ENCODE measurements at regions not wholly inside any gene's neighbourhood (a gene's known extent, or its start where the extent isn't known, plus 50 kb on each side); places are given as distances from the start of the nearest gene placed in this dataset.

DNA sequence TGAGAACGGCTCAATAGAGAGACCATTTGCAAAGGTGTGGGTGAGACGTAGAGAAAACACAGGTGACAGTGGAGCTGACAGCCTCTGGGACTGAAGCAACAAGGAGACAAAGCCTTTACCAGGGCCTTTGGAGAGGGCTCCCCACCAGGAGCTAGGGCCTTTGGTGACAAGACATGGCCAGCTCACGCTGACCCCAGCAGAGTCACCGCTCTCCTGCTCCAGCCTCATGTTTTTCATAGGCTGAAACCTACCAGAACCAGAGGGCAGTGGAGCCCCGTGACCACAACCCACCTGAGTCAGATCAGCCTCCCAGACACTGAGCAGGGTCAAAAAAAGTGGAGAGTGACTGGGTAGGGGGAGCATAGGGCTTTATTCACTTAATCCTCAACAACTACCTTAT lies 214.7 kb downstream of the SHQ1 start:
- H3K9me2 ChIP-seq (replicated peaks; ENCODE audit: insufficient read depth) = no peaks in the 10 kb centered on the region
- H3K4me2 ChIP-seq = no peak overlapping the region
- H4K20me1 ChIP-seq (ENCODE audit: insufficient read depth, poor library complexity, severe bottlenecking) = no peaks in the 10 kb centered on the region
- H3K4me3 ChIP-seq = no peak overlapping the region
- DNase-seq (ENCODE audit: low spot score) = no peak
- whole genome bisulfite sequencing (ENCODE audit: low lambda C conversion rate, missing lambda C conversion rate) = 93% methylated on average over 5 of the region's 5 CpGs
- no peaks in the 10 kb centered on the region for H3K4me1 ChIP-seq (ENCODE audit: insufficient read depth)
- no peaks in the 10 kb centered on the region for H3K36me3 ChIP-seq (replicated peaks; ENCODE audit: insufficient read depth, low read depth)
- no peaks in the 10 kb centered on the region for H3K27me3 ChIP-seq
- H2AFZ ChIP-seq = no peak overlapping the region
- H3K9me3 ChIP-seq (ENCODE audit: low read depth) = no peaks in the 10 kb centered on the region
- no peak overlapping the region for H3K27ac ChIP-seq
- TF ChIP-seq, protein P1, sequence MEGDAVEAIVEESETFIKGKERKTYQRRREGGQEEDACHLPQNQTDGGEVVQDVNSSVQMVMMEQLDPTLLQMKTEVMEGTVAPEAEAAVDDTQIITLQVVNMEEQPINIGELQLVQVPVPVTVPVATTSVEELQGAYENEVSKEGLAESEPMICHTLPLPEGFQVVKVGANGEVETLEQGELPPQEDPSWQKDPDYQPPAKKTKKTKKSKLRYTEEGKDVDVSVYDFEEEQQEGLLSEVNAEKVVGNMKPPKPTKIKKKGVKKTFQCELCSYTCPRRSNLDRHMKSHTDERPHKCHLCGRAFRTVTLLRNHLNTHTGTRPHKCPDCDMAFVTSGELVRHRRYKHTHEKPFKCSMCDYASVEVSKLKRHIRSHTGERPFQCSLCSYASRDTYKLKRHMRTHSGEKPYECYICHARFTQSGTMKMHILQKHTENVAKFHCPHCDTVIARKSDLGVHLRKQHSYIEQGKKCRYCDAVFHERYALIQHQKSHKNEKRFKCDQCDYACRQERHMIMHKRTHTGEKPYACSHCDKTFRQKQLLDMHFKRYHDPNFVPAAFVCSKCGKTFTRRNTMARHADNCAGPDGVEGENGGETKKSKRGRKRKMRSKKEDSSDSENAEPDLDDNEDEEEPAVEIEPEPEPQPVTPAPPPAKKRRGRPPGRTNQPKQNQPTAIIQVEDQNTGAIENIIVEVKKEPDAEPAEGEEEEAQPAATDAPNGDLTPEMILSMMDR (IDR thresholded peaks at IDR 0.05; ENCODE audit: poor library complexity) = no peak
- TF ChIP-seq EZH2 (IDR thresholded peaks at IDR 0.05; ENCODE audit: borderline replicate concordance) (no peak), EZH2phosphoT487 (IDR thresholded peaks at IDR 0.05; ENCODE audit: low read depth, severe bottlenecking, unreplicated experiment) (no peak)
- no peaks in the 10 kb centered on the region for H3K79me2 ChIP-seq

DNA sequence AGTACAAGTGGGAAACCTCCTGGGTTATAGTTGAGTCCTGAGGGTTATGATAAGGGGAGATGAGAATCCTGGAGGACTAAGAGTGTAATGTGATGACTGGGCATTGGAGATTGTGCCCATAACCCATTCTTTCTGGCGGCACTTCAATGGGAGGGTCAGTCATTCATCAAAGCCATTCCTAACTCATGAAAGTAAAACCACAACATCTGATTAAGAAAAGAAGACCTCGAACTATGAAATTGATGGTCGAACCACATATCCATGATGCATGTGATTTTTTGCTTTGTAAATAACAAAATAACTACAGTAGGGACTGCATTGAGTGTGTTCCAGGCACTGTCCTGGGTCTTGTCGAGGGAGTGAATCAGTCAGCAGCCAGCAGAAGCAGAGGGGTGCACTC lies 215.1 kb downstream of the SHQ1 start:
- H3K4me3 ChIP-seq = no peak overlapping the region
- no peaks in the 10 kb centered on the region for H4K20me1 ChIP-seq (ENCODE audit: insufficient read depth, poor library complexity, severe bottlenecking)
- H3K4me1 ChIP-seq (ENCODE audit: insufficient read depth) = no peaks in the 10 kb centered on the region
- no peak overlapping the region for H3K4me2 ChIP-seq
- no peaks in the 10 kb centered on the region for H3K9me2 ChIP-seq (replicated peaks; ENCODE audit: insufficient read depth)
- no peak for DNase-seq (ENCODE audit: low spot score)
- no peak overlapping the region for H3K27ac ChIP-seq
- no peak overlapping the region for H2AFZ ChIP-seq
- TF ChIP-seq EZH2 (IDR thresholded peaks at IDR 0.05; ENCODE audit: borderline replicate concordance) (no peak), EZH2phosphoT487 (IDR thresholded peaks at IDR 0.05; ENCODE audit: low read depth, severe bottlenecking, unreplicated experiment) (no peak)
- TF ChIP-seq, protein P1 (IDR thresholded peaks at IDR 0.05; ENCODE audit: poor library complexity) = no peak
- no peaks in the 10 kb centered on the region for H3K27me3 ChIP-seq
- H3K36me3 ChIP-seq (replicated peaks; ENCODE audit: insufficient read depth, low read depth) = no peaks in the 10 kb centered on the region
- WGBS (ENCODE audit: low lambda C conversion rate, missing lambda C conversion rate) = 91% methylated on average over 4 of the region's 4 CpGs
- no peaks in the 10 kb centered on the region for H3K9me3 ChIP-seq (ENCODE audit: low read depth)
- no peaks in the 10 kb centered on the region for H3K79me2 ChIP-seq

DNA sequence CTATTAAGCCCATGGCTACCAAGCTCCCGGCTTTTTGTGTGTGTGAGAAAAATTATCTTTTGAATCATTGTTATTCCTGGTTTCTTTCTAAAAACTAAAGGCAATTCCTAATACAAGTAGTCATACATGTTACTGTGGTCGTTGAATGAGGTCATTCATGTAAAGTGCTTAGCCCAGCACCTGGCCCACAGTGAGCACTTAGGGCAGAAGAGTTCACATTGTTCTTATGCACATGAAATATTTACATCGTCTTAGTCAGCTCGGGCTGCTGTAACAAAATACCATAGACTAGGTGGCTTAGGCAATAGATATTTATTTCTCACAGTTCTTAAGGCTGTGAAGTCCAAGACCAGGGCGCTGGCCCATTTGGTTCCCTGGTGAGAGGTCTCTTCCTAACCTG lies 216.1 kb downstream of the SHQ1 start:
- H3K9me3 ChIP-seq (ENCODE audit: low read depth) = no peaks in the 10 kb centered on the region
- no peak for DNase-seq (ENCODE audit: low spot score)
- TF ChIP-seq, protein P1 (IDR thresholded peaks at IDR 0.05; ENCODE audit: poor library complexity) = no peak
- TF ChIP-seq EZH2 (IDR thresholded peaks at IDR 0.05; ENCODE audit: borderline replicate concordance) (no peak), EZH2phosphoT487 (IDR thresholded peaks at IDR 0.05; ENCODE audit: low read depth, severe bottlenecking, unreplicated experiment) (no peak)
- no peak overlapping the region for H3K27ac ChIP-seq
- no peak overlapping the region for H3K4me3 ChIP-seq
- no peak overlapping the region for H3K4me2 ChIP-seq
- H3K27me3 ChIP-seq = no peaks in the 10 kb centered on the region
- no peaks in the 10 kb centered on the region for H4K20me1 ChIP-seq (ENCODE audit: insufficient read depth, poor library complexity, severe bottlenecking)
- H3K36me3 ChIP-seq (replicated peaks; ENCODE audit: insufficient read depth, low read depth) = no peaks in the 10 kb centered on the region
- no peaks in the 10 kb centered on the region for H3K9me2 ChIP-seq (replicated peaks; ENCODE audit: insufficient read depth)
- no peaks in the 10 kb centered on the region for H3K4me1 ChIP-seq (ENCODE audit: insufficient read depth)
- H3K79me2 ChIP-seq = no peaks in the 10 kb centered on the region
- WGBS (ENCODE audit: low lambda C conversion rate, missing lambda C conversion rate) = 95% methylated on average over 5 of the region's 5 CpGs
- H2AFZ ChIP-seq = no peak overlapping the region

DNA sequence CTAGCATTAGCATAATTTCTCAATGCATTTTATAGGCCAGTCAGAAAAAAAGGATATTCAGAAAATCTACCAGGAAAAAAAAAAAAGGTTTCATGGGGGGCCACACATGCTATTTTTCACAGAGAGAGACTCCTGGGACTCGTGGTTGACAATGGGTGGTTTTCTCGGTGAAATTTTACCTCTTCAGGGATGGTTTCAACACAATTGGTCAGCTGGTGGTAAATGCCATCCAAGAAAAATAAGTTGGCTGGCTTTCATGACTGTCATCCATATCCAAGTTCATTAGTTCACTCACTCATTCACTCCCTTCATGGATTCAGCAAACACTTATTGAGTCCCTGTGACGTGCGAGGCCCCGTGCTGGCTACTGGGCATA lies 217.3 kb downstream of the SHQ1 start:
- H3K9me2 ChIP-seq (replicated peaks; ENCODE audit: insufficient read depth) = no peaks in the 10 kb centered on the region
- H3K4me2 ChIP-seq = no peak overlapping the region
- no peaks in the 10 kb centered on the region for H3K9me3 ChIP-seq (ENCODE audit: low read depth)
- no peaks in the 10 kb centered on the region for H3K79me2 ChIP-seq
- no peak for DNase-seq (ENCODE audit: low spot score)
- H3K27me3 ChIP-seq = no peaks in the 10 kb centered on the region
- no peaks in the 10 kb centered on the region for H3K36me3 ChIP-seq (replicated peaks; ENCODE audit: insufficient read depth, low read depth)
- H4K20me1 ChIP-seq (ENCODE audit: insufficient read depth, poor library complexity, severe bottlenecking) = no peaks in the 10 kb centered on the region
- H3K4me1 ChIP-seq (ENCODE audit: insufficient read depth) = no peaks in the 10 kb centered on the region
- WGBS (ENCODE audit: low lambda C conversion rate, missing lambda C conversion rate) = 95% methylated on average over 5 of the region's 5 CpGs
- TF ChIP-seq, protein P1 (IDR thresholded peaks at IDR 0.05; ENCODE audit: poor library complexity) = no peak
- no peak overlapping the region for H3K4me3 ChIP-seq
- H2AFZ ChIP-seq = no peak overlapping the region
- no peak overlapping the region for H3K27ac ChIP-seq

Data from hepatocyte (in vitro differentiated cells).